HEK293 (cell line): ENCODE measurements at regions not wholly inside any gene's neighbourhood (a gene's known extent, or its start where the extent isn't known, plus 50 kb on each side); places are given as distances from the start of the nearest gene placed in this dataset.

Experiments used
- CTCF ChIP-seq: fragments of 450-650 bp; formaldehyde crosslinking; IDR thresholded peaks from 2 replicates; pipeline ENCODE4 v1.5.1; 2016; ENCODE audit warnings: missing biosample characterization, missing genetic modification characterization
- FEZF1 ChIP-seq: fragments of 450-650 bp; formaldehyde crosslinking; IDR thresholded peaks from 2 replicates; pipeline ENCODE4 v1.5.1; 2016; ENCODE audit warnings: missing biosample characterization, missing genetic modification characterization
- KLF16 ChIP-seq: fragments of 450-650 bp; formaldehyde crosslinking; IDR thresholded peaks from 2 replicates; pipeline ENCODE4 v1.5.1; 2017; ENCODE audit warnings: missing biosample characterization, missing genetic modification characterization
- OSR2 ChIP-seq: fragments of 450-650 bp; formaldehyde crosslinking; IDR thresholded peaks from 2 replicates; pipeline ENCODE4 v1.5.1; 2016; ENCODE audit warnings: missing biosample characterization, missing genetic modification characterization
- PRDM6 ChIP-seq: fragments of 450-650 bp; formaldehyde crosslinking; IDR thresholded peaks from 2 replicates; pipeline ENCODE4 v1.5.1; 2017; ENCODE audit warnings: missing biosample characterization, missing genetic modification characterization
- REPIN1 ChIP-seq: fragments of 450-650 bp; formaldehyde crosslinking; IDR thresholded peaks from 2 replicates; pipeline ENCODE4 v1.5.1; 2017; ENCODE audit warnings: missing biosample characterization, missing genetic modification characterization, low read depth
- SETDB1 ChIP-seq: IDR thresholded peaks from one replicate; pipeline ENCODE4 v1.6.1; 2017; ENCODE audit warnings: mild to moderate bottlenecking, low read length, moderate library complexity, mixed read lengths; ENCODE audit not compliant: insufficient read length
- TSHZ1 ChIP-seq: fragments of 450-650 bp; formaldehyde crosslinking; IDR thresholded peaks from 2 replicates; pipeline ENCODE4 v1.5.1; 2016; ENCODE audit warnings: missing biosample characterization, missing genetic modification characterization, borderline replicate concordance
- WT1 ChIP-seq: fragments of 450-650 bp; formaldehyde crosslinking; IDR thresholded peaks from 2 replicates; pipeline ENCODE4 v1.5.1; 2016; ENCODE audit warnings: missing biosample characterization, missing genetic modification characterization
- ZBTB1 ChIP-seq: fragments of 450-650 bp; formaldehyde crosslinking; IDR thresholded peaks from 2 replicates; pipeline ENCODE4 v1.5.1; 2016; ENCODE audit warnings: missing biosample characterization, missing genetic modification characterization
- ZNF24 ChIP-seq: fragments of 450-650 bp; formaldehyde crosslinking; IDR thresholded peaks from 2 replicates; pipeline ENCODE4 v1.5.1; 2016; ENCODE audit warnings: missing biosample characterization, missing genetic modification characterization
- ZNF274 ChIP-seq, 2 experiments: fragments of 200-500 bp in 1 of 2; fragments of 450-650 bp in 1 of 2; sonication (Bioruptor generic) in 1 of 2; formaldehyde crosslinking in 1 of 2; IDR thresholded peaks; 2 replicates each; pipeline versions ENCODE4 v1.5.1 to v1.6.1; 2014 to 2016; ENCODE audit warnings: borderline replicate concordance in 1 of 2, inconsistent platforms in 1 of 2, low read length in 1 of 2, missing biosample characterization in 1 of 2, missing genetic modification characterization in 1 of 2
- ZNF366 ChIP-seq: fragments of 450-650 bp; formaldehyde crosslinking; conservative IDR thresholded peaks from 2 replicates; pipeline ENCODE4 v1.5.1; 2016; ENCODE audit warnings: missing biosample characterization, missing genetic modification characterization
- ZNF423 ChIP-seq: fragments of 450-650 bp; formaldehyde crosslinking; IDR thresholded peaks from 2 replicates; pipeline ENCODE4 v1.5.1; 2016; ENCODE audit warnings: missing biosample characterization, missing genetic modification characterization
- ZNF501 ChIP-seq: fragments of 450-650 bp; formaldehyde crosslinking; IDR thresholded peaks from 2 replicates; pipeline ENCODE4 v1.5.1; 2016; ENCODE audit warnings: missing biosample characterization, missing genetic modification characterization
- ZNF561 ChIP-seq: fragments of 450-650 bp; IDR thresholded peaks from 2 replicates; pipeline ENCODE4 v1.5.1; 2018; ENCODE audit warnings: missing biosample characterization, missing genetic modification characterization, borderline replicate concordance
- ZNF660 ChIP-seq: fragments of 450-650 bp; IDR thresholded peaks from 2 replicates; pipeline ENCODE4 v1.5.1; 2018; ENCODE audit warnings: missing biosample characterization, mild to moderate bottlenecking, missing genetic modification characterization
- ZNF670 ChIP-seq: fragments of 450-650 bp; formaldehyde crosslinking; IDR thresholded peaks from 2 replicates; pipeline ENCODE4 v1.5.1; 2016; ENCODE audit warnings: missing biosample characterization, missing genetic modification characterization, low read depth
- ZNF692 ChIP-seq: fragments of 450-650 bp; formaldehyde crosslinking; IDR thresholded peaks from 2 replicates; pipeline ENCODE4 v1.5.1; 2016; ENCODE audit warnings: missing biosample characterization, missing genetic modification characterization
- ZNF707 ChIP-seq: fragments of 450-650 bp; formaldehyde crosslinking; IDR thresholded peaks from 2 replicates; pipeline ENCODE4 v1.5.1; 2016; ENCODE audit warnings: missing biosample characterization, missing genetic modification characterization
- TF ChIP-seq, protein P1 (sequence below): fragments of 450-650 bp; formaldehyde crosslinking; IDR thresholded peaks from 2 replicates; pipeline ENCODE4 v1.5.1; 2016; ENCODE audit warnings: missing biosample characterization, missing genetic modification characterization
- TF ChIP-seq, protein P2 (sequence below): fragments of 450-650 bp; formaldehyde crosslinking; IDR thresholded peaks from 2 replicates; pipeline ENCODE4 v1.5.1; 2016; ENCODE audit warnings: missing biosample characterization, missing genetic modification characterization
- TF ChIP-seq, protein P3 (sequence below): fragments of 450-650 bp; IDR thresholded peaks from 2 replicates; pipeline ENCODE4 v1.5.1; 2018; ENCODE audit warnings: missing biosample characterization, missing genetic modification characterization

DNA sequence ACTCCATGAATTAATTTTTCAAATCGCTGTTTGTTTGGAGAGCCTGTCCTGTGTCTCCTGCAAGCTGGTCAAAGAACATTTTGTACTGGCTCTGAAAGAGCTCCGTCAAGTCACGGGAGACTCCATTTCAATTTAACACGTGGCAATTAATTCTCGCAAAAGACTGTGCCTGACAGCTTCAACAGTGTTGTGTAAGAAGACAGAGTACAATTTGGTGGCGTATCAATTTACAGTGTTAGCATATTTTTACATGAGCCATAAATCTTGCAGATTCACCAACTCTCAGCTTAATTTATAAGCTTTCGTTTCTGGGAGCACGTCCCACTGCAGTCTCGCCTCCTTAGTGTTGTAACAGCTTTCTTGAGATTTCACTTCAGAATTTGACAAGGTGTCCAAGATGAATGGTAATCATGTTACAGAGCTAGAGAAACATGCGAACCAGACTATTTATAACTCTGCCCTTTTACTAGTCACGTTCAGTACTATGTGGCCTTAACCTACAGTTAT is 70.8 kb downstream of the RWDD4 start (continued):
- no peak for TF ChIP-seq CTCF (tag by site-specific recombination)
- no peak for TF ChIP-seq ZNF24 (tag by site-specific recombination)
- 0 out of 2 replicates have a peak, but pooled peaks have one; percentile 35 for TF ChIP-seq ZNF501 (tag by site-specific recombination)
- TF ChIP-seq SETDB1 = no peak
- peak; percentile 32; the same call in 1 of the 2 replicates for TF ChIP-seq ZNF561 (tag by site-specific recombination)
- no peak for TF ChIP-seq ZNF707 (tag by site-specific recombination)
- no peak for TF ChIP-seq REPIN1
- no peak for TF ChIP-seq ZNF692 (tag by site-specific recombination)
- peak; percentile 84 for TF ChIP-seq FEZF1
- TF ChIP-seq KLF16 = no peak
- no peak for TF ChIP-seq ZBTB1 (tag by site-specific recombination)
- peak; percentile 66; the same call in 1 of the 2 replicates for TF ChIP-seq TSHZ1 (tag by site-specific recombination)
- no peak for TF ChIP-seq ZNF670 (tag by site-specific recombination)
- peak; percentile 77 for TF ChIP-seq ZNF366 (tag by site-specific recombination)
- peak; percentile 67; the same call in 1 of the 2 replicates for TF ChIP-seq ZNF660
- TF ChIP-seq, protein P1, sequence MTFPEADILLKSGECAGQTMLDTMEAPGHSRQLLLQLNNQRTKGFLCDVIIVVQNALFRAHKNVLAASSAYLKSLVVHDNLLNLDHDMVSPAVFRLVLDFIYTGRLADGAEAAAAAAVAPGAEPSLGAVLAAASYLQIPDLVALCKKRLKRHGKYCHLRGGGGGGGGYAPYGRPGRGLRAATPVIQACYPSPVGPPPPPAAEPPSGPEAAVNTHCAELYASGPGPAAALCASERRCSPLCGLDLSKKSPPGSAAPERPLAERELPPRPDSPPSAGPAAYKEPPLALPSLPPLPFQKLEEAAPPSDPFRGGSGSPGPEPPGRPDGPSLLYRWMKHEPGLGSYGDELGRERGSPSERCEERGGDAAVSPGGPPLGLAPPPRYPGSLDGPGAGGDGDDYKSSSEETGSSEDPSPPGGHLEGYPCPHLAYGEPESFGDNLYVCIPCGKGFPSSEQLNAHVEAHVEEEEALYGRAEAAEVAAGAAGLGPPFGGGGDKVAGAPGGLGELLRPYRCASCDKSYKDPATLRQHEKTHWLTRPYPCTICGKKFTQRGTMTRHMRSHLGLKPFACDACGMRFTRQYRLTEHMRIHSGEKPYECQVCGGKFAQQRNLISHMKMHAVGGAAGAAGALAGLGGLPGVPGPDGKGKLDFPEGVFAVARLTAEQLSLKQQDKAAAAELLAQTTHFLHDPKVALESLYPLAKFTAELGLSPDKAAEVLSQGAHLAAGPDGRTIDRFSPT = peak; percentile 55; the same call in 1 of the 2 replicates
- TF ChIP-seq, protein P2, sequence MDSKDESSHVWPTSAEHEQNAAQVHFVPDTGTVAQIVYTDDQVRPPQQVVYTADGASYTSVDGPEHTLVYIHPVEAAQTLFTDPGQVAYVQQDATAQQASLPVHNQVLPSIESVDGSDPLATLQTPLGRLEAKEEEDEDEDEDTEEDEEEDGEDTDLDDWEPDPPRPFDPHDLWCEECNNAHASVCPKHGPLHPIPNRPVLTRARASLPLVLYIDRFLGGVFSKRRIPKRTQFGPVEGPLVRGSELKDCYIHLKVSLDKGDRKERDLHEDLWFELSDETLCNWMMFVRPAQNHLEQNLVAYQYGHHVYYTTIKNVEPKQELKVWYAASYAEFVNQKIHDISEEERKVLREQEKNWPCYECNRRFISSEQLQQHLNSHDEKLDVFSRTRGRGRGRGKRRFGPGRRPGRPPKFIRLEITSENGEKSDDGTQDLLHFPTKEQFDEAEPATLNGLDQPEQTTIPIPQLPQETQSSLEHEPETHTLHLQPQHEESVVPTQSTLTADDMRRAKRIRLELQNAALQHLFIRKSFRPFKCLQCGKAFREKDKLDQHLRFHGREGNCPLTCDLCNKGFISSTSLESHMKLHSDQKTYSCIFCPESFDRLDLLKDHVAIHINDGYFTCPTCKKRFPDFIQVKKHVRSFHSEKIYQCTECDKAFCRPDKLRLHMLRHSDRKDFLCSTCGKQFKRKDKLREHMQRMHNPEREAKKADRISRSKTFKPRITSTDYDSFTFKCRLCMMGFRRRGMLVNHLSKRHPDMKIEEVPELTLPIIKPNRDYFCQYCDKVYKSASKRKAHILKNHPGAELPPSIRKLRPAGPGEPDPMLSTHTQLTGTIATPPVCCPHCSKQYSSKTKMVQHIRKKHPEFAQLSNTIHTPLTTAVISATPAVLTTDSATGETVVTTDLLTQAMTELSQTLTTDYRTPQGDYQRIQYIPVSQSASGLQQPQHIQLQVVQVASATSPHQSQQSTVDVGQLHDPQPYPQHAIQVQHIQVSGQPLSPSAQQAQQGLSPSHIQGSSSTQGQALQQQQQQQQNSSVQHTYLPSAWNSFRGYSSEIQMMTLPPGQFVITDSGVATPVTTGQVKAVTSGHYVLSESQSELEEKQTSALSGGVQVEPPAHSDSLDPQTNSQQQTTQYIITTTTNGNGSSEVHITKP = peak; percentile 55
- TF ChIP-seq ZNF274 (IDR thresholded peaks at IDR 0.05; ENCODE audit: low read length) = no peak
- TF ChIP-seq ZNF274 (tag by site-specific recombination; IDR thresholded peaks at IDR 0.05; ENCODE audit: borderline replicate concordance) = no peak
- TF ChIP-seq PRDM6 (tag by site-specific recombination) = peak; percentile 88
- TF ChIP-seq, protein P3, sequence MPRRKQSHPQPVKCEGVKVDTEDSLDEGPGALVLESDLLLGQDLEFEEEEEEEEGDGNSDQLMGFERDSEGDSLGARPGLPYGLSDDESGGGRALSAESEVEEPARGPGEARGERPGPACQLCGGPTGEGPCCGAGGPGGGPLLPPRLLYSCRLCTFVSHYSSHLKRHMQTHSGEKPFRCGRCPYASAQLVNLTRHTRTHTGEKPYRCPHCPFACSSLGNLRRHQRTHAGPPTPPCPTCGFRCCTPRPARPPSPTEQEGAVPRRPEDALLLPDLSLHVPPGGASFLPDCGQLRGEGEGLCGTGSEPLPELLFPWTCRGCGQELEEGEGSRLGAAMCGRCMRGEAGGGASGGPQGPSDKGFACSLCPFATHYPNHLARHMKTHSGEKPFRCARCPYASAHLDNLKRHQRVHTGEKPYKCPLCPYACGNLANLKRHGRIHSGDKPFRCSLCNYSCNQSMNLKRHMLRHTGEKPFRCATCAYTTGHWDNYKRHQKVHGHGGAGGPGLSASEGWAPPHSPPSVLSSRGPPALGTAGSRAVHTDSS (tag by site-specific recombination) = no peak
- TF ChIP-seq WT1 (tag by site-specific recombination) = peak; percentile 23; the same call in 1 of the 2 replicates
- TF ChIP-seq ZNF423 (tag by site-specific recombination) = no peak
- peak; percentile 58; the same call in 1 of the 2 replicates for TF ChIP-seq OSR2
